KG1 (cell line): ENCODE measurements at regions not wholly inside any gene's neighbourhood (a gene's known extent, or its start where the extent isn't known, plus 50 kb on each side); places are given as distances from the start of the nearest gene placed in this dataset.
"Not testable (repeated sequence)": the region's sequence is repeated elsewhere in the genome, so short reads cannot be mapped to it uniquely, and the experiment has no call there.

Source experiments
- DNase-seq: peaks from one replicate; lab custom pipeline; 2025; lab: John Stamatoyannopoulos, UW

GRCh38 chr2:133976659-133977058 lies 277.2 kb upstream of the MGAT5 start:
- DNase-seq, result no peak

GRCh38 chr2:133977405-133977804 lies 276.5 kb upstream of the MGAT5 start:
- DNase-seq, result no peak

GRCh38 chr2:133982256-133982655 lies 271.6 kb upstream of the MGAT5 start:
- DNase-seq, result no peak

- DNase-seq, result no peak
Measured at GRCh38 chr2:133985563-133985962, 268.3 kb upstream of the MGAT5 start.

GRCh38 chr2:133986081-133986837 lies 267.6 kb upstream of the MGAT5 start:
- DNase-seq, result no peak

- no peak for DNase-seq
Measured at GRCh38 chr2:133986881-133987795, 266.7 kb upstream of the MGAT5 start.

- no peak for DNase-seq
Measured at GRCh38 chr2:133988316-133988891, 265.5 kb upstream of the MGAT5 start.

- DNase-seq, result no peak
Measured at GRCh38 chr2:133991606-133992168, 262.2 kb upstream of the MGAT5 start.

GRCh38 chr2:133992454-133992853 lies 261.4 kb upstream of the MGAT5 start:
- DNase-seq, result no peak

GRCh38 chr2:133993160-133993559 lies 260.7 kb upstream of the MGAT5 start:
- DNase-seq, result no peak

- DNase-seq, result not testable (repeated sequence)
Measured at GRCh38 chr2:133998726-133999125, 255.1 kb upstream of the MGAT5 start.

GRCh38 chr2:134002391-134002790 lies 251.5 kb upstream of the MGAT5 start:
- DNase-seq, result no peak

GRCh38 chr2:134002921-134003320 lies 251.0 kb upstream of the MGAT5 start:
- no peak for DNase-seq

- DNase-seq, result no peak
Measured at GRCh38 chr2:134004467-134004866, 249.4 kb upstream of the MGAT5 start.

GRCh38 chr2:134008837-134009236 lies 245.0 kb upstream of the MGAT5 start:
- DNase-seq, result no peak

GRCh38 chr2:134009440-134009839 lies 244.4 kb upstream of the MGAT5 start:
- DNase-seq, result no peak

- DNase-seq, result not testable (repeated sequence)
Measured at GRCh38 chr2:134009906-134010305, 244.0 kb upstream of the MGAT5 start.

- no peak for DNase-seq
Measured at GRCh38 chr2:134011936-134012586, 241.8 kb upstream of the MGAT5 start.

- DNase-seq, result no peak
Measured at GRCh38 chr2:134014196-134014960, 239.5 kb upstream of the MGAT5 start.

GRCh38 chr2:134019871-134020270 lies 234.0 kb upstream of the MGAT5 start:
- no peak for DNase-seq

- no peak for DNase-seq
Measured at GRCh38 chr2:134020608-134021007, 233.3 kb upstream of the MGAT5 start.
